Cardiac fibroblast (primary cell): ENCODE measurements at regions not wholly inside any gene's neighbourhood (a gene's known extent, or its start where the extent isn't known, plus 50 kb on each side); places are given as distances from the start of the nearest gene placed in this dataset.

Source experiments
- DNase-seq, 2 donors: peaks; one replicate each; pipeline versions ENCODE4 v3.0.0 to v3.0.0-alpha.2; 2010; ENCODE audit warnings: low read depth in 2 of 2
- H3K4me3 ChIP-seq, 2 donors: replicated peaks in 1 of 2; 1 replicate in 1 of 2; 2 replicates in 1 of 2; pipeline ENCODE4 v1.5.1; 2011; ENCODE audit warnings: low read depth in 2 of 2, low read length in 2 of 2, mild to moderate bottlenecking in 2 of 2, moderate library complexity in 1 of 2
- TF ChIP-seq, protein P1 (sequence below): IDR thresholded peaks from one replicate; pipeline ENCODE4 v1.5.1; 2011; ENCODE audit warnings: low read depth, mild to moderate bottlenecking, low read length, inconsistent platforms

GRCh38 chr15:67914028-67914427 lies 74.2 kb upstream of the RNU6-1 start:
- TF ChIP-seq, protein P1, sequence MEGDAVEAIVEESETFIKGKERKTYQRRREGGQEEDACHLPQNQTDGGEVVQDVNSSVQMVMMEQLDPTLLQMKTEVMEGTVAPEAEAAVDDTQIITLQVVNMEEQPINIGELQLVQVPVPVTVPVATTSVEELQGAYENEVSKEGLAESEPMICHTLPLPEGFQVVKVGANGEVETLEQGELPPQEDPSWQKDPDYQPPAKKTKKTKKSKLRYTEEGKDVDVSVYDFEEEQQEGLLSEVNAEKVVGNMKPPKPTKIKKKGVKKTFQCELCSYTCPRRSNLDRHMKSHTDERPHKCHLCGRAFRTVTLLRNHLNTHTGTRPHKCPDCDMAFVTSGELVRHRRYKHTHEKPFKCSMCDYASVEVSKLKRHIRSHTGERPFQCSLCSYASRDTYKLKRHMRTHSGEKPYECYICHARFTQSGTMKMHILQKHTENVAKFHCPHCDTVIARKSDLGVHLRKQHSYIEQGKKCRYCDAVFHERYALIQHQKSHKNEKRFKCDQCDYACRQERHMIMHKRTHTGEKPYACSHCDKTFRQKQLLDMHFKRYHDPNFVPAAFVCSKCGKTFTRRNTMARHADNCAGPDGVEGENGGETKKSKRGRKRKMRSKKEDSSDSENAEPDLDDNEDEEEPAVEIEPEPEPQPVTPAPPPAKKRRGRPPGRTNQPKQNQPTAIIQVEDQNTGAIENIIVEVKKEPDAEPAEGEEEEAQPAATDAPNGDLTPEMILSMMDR: no peak
- DNase-seq: no peak
- no peak overlapping the region for H3K4me3 ChIP-seq

GRCh38 chr15:67914537-67915460 lies 75.0 kb upstream of the RNU6-1 start:
- TF ChIP-seq, protein P1: no peak
- peak in 1 of 2 donors; percentile 74 for DNase-seq
- no peak overlapping the region for H3K4me3 ChIP-seq

- DNase-seq: peak in 1 of 2 donors; percentile 42
- TF ChIP-seq, protein P1: no peak
- H3K4me3 ChIP-seq: no peak overlapping the region
Measured at GRCh38 chr15:67915461-67916374, 75.9 kb upstream of the RNU6-1 start.

DNA sequence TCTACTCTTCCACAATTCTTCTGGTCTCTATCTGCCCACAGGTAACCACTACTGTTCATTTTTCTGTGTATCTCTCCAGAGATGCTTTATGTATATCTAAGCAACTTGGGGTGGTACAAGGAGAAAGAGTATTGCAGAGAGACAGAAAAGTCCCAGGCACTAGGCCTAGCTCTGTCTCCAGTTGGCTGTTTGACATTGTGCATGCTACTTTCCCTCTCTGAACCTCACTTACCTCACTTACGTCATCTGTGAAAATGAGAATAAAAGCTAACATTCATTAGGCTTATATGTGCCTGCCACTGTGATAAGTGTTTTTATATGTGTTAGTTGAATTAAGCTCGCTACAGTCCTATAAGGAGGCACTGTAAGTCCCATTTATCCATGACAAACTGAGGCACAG lies 76.7 kb upstream of the RNU6-1 start:
- TF ChIP-seq, protein P1: no peak
- H3K4me3 ChIP-seq: no peak overlapping the region

DNA sequence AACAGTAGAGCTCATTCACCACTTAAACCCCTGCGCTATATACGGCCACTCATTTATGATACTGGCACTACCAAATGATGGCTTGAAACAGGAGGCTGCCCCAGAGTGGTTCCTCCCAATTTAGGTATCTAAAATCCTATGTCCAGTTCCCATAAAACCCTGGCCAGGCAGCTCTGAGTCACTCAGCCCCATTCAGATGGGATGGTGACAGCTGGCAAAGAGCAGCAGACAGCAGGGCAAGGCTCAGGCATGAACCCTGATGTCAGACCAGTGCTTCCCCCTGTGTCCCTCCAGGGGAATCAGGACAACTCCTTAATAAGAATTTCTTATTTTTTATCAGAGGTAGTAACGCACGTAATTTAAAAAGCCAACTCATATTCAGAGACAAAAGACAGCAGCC lies 77.2 kb upstream of the RNU6-1 start:
- no peak overlapping the region for H3K4me3 ChIP-seq
- peak in 1 of 2 donors; percentile 31 for DNase-seq

More for the DNA sequence above, 76.7 kb upstream of the RNU6-1 start:
- no peak for DNase-seq

GRCh38 chr15:67917636-67918035 lies 77.8 kb upstream of the RNU6-1 start:
- TF ChIP-seq, protein P1: no peak
- DNase-seq: no peak
- H3K4me3 ChIP-seq: no peak overlapping the region

More for the DNA sequence above, 77.2 kb upstream of the RNU6-1 start:
- TF ChIP-seq, protein P1: no peak
